DLD1 (cell line): ENCODE measurements at regions not wholly inside any gene's neighbourhood (a gene's known extent, or its start where the extent isn't known, plus 50 kb on each side); places are given as distances from the start of the nearest gene placed in this dataset.

Experiments used
- in situ Hi-C: cut with HindIII; loops from 2 replicates; pipeline ENCODE4 v1.10.0; 2017; ENCODE audit warnings: low sequenced_read_pairs

DNA sequence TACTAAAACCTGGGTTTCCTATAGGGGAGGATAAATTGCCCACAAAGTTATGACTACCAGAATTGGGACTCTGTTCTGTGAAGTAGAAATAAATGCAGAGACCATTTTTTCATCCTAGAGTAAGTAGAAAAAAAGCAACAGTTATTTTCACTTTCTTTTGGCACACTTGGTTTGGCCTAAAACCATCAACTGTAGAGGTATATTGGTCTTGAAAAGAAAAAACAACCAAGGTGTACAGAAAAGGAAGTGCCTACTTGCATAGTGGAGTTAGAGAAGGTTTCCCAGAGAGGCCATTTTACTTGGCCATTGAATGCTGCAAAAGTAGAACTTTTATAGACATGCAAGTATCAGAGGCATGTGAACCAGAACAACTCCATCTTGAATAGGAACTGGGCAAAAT, 89.4 kb upstream of the TACR1 start:
- in situ Hi-C loops: no loop called here

DNA sequence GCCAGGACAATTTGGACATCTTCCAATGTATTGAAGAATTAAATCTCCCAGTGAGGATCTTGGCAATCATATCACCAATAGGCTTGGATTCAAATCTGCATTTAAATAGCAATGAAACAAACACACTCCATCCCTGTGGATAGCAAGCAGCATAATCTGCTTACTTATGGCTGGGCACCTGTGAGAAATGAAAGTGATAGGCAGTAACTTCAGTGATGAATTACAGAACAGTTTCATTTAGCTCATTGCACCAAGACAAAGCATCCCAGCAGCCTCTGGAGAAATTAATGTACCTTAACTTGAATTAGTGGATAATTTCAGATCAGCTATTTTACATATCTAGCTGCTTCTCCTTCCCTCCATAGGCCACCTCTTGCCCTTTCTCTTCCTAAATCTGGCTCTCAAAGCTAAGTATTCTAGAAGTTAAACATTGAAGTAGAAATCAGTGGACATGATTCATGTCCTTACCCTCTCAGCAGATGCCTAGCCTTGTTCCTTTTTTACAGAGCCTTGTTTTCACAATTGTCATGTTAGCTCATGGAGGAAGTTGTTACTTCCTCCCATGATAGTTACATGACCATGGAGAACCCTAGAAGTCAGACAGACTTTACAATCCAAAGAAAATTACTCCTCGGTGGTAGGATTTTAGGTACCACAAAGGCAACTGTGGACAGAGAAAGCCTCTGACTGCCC, 88.5 kb upstream of the TACR1 start:
- in situ Hi-C loops: no loop called here

DNA sequence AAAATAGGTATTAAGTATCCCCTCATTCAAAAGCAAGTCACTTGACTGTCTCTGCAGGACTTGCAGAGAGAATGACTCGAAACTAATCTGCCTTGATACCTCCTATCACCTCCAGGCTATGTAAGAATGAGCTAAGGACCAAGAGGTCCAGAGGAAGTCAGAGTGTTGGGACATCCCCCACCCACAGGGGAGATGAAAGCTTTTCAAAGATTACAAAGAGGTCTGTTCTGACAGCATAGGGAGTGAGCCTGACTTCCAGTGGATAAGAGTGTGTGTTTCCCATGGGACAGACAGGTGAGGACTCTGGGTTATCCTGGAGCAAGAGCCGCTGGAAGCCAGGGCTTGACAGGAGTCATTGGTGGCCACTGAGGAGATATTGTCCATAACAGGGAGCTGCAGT, 85.0 kb upstream of the TACR1 start:
- in situ Hi-C loops: no loop called here

DNA sequence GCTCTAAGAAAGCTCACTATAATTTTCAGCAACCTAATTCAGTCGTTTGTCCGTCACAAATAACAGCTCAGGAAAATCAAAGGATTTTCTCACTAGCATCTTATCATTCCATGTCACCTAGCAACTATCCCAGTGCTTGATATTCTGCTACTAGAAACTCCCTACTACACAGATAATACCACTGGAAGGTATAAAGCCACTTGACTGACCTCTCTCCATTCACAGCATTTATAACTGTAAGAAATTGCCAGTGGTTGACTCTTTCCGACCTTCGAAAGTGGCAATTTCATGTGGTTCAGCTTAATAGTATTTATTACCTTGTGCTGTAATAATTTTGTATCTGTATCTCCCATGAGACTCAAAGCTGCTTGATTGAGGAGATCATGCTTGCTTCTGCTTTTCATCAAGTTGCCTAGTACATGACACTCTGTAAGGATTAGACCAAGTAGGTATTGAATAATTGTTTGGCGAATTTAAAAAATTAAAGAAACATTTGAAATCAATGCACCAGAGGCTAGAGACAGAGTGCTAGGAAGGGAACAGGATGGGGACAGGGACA, 79.6 kb upstream of the TACR1 start:
- in situ Hi-C loops: loop anchor here (5.0 kb wide), 1 partner anchor 68 kb away; no protein-coding TSS in a partner anchor

DNA sequence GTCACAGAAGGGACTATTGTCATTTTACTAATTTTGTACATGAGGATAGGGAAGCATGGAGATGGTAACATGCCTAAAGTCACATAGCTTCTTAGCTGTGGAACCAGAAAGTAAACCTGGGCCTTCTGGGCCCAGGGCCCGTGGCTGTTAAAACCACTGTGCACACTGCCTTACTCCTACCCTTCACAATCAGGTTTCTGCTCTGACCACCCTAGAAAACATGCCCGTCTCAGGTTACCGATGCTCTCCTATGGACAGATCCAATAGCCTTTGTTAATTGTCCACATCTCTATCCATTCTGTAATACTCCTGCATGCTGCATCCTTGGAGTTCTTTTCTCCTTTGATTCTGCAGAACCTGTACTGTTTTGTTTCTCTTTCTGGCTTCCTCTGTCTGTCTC, 79.0 kb upstream of the TACR1 start:
- in situ Hi-C loops: loop anchor here (5.0 kb wide), 1 partner anchor 69 kb away; no protein-coding TSS in a partner anchor

DNA sequence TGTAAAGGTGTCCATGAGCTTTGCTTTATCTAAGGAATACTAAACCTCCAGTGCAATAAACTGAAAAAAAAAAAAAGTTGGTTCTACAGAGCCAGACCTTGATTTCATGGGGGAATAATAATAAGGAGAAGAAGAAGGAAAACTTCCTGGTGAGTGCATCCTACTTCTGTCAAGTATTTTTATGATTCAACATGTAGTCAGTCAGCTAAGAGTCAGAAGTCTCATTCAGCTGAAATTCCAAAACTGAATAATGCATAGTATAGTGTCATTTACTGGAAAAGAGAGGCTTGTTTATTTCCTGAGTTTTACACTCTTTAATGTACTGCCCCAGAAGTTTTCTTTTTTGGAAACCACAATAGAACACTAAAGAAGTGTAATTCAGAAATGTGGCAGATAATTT, 77.8 kb upstream of the TACR1 start:
- in situ Hi-C loops: loop anchor here (5.0 kb wide), 1 partner anchor 70 kb away; no protein-coding TSS in a partner anchor

DNA sequence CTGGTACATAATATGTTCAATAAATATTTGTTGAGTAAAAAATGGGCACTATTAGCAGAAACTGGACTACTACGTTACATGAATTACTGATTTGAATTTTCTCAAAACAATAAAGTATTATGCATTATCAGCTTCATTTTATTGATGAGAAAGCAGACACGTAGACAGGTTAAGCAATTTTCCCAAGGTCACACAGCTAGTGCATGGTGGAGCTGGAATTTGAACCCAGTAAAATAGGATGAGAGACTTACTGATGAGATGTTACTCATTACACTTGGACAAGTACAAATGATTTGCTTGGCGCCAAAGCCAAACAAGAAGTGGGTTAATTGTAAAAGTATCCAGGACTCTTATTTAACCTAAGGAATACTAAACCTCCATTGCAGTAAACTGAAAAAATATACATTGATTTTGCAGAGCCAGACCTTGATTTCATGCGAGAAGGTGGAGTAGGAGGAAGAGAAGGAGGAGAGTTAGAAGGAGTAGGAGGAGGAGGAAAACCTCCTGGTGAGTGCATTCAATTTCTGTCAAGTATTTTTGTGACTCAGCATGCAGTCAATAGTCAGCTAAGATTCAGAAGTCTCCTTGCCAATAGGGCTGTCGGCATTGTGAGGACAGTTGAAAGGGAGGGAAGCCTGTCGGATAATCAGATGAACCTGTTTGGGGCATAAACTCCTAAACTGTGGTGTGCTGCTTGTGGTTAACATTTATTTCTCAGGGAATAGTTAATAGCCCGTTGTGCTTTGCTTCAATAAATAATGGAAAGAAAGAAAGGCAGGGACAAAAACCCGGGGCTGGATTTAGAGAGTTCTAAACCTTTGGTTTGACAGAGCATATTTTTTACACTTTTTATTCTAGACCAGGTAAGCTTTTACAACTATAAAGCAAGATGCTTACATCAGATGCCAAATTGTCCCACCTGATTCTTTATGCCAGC, 77.0 kb upstream of the TACR1 start:
- in situ Hi-C loops: loop anchor here (5.0 kb wide), 1 partner anchor 71 kb away; no protein-coding TSS in a partner anchor

DNA sequence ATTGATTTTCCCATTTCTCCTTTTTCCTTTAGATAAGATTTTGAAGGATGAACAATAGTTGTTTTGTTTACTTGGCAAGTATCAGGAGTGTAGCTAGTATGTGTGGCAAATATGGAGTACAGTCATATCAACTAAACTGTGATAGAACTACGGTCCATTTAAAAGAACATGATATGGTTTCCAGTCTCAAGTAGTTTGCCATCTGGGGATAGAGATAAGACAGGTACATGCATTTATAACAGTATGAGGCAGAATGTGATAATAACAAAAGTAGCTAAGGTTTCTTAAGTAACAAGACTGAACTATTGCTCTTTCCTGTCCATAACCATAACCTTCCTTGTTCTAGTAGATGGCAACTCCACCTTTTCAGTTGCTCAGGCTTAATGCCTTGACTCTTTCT, 75.6 kb upstream of the TACR1 start:
- in situ Hi-C loops: loop anchor here (5.0 kb wide), 1 partner anchor 72 kb away; no protein-coding TSS in a partner anchor

DNA sequence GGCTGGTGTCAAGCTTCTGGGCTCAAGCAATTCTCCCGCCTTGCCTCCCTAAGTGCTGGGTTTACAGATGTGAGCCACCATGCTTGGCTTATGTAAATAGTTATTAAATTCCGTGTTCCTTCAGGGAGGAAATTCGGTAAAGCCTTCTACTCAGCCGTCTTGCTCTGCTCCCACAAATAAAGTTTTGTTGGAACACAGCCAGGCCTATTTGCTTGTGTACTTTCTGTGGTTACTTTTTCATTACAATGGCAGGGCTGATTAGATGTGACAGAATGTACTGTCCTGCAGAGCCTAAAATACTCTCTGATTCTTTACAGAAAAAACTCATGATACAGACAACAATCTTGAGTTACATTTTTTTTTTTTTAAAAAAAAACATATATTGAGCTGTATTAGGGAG, 68.8 kb upstream of the TACR1 start:
- in situ Hi-C loops: no loop called here

DNA sequence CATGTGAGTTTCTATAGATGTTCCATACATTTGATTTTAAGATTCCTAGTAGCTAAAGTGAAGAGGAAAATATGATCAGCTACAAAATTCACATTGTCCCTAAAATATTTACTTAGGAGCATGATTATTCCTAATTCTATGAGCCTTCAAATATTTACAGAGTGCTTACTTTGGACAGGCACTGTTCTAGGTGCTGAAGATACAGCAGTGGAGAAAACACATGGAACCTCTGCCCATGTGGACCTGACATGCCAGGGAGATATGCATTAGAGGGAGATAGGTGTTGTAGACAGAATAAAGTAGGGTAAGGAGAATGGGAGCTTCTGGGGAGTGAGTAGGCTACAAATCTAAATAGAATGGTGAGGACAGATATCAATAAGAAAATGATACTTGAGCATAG, 62.6 kb upstream of the TACR1 start:
- in situ Hi-C loops: no loop called here

DNA sequence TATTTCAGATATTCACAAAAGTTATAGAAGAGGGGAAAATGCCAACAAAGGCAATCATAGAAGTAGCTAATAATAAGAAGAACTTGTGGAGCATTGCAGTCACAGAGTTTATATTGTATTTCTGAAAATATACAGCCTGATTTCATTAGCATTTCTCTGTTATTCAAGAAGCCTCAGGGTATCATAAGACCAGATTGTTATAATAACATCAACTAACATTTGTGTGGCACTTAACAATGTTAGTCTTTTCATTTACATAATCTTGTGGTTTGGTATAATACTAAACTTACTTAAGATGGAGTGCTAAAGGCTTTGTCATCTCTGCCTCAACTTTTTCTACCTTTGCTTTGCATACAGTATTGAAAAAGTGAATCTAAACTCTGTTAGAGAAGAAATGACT, 61.6 kb upstream of the TACR1 start:
- in situ Hi-C loops: no loop called here

DNA sequence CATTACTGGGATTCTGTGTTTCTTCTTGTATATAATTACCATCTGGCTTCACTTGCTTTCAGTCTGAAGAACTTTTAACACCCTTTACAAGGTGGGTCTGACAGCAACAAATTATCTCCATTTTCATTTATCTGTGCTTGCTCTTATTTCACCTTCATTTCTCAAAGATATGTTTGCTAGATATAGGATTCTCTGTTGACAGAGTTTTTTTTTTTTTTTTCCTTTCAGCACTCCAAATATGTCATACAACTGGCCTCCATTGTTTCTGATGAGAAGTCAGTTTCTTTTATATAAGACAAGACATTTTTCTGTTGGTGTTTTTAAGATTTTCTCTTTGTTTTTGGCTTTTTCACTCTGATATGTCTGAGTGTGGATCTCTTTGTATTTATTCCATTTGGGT, 59.3 kb upstream of the TACR1 start:
- in situ Hi-C loops: no loop called here

DNA sequence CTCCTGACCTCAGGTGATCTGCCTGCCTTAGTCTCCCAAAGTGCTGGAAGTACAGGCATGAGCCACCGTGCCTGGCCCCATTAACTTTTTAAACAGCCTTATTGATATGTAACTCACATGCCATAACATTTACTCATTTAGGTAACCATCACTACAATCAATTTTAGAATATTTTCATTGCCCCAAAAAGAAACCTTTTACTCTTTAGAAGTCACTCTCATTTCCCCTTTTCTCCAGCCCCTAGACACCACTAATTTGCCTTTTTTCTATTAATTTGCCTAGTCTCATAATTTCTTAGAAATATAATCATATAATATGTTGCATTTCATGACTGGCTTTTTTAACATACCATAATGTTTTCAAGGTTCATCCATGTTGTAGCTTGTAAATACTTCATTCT, 57.2 kb upstream of the TACR1 start:
- in situ Hi-C loops: no loop called here

DNA sequence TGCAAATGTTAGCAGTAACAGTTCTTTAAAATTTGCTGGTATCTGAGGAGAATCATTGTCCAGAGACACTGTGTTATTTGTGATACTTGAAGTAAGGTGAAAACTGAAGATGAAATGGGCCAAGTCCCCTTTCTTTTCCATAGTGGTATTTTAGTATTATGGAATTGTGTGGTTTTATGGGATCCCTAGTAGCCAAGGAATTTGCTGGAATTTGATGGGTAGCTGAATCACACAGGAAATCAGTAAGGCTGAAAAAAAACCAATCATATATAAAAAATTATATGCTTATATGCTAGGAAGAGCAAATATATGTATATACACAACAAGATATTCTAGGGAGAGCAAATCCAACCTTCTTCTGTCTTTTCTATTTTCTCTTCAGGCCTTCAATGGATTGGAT, 54.2 kb upstream of the TACR1 start:
- in situ Hi-C loops: no loop called here

DNA sequence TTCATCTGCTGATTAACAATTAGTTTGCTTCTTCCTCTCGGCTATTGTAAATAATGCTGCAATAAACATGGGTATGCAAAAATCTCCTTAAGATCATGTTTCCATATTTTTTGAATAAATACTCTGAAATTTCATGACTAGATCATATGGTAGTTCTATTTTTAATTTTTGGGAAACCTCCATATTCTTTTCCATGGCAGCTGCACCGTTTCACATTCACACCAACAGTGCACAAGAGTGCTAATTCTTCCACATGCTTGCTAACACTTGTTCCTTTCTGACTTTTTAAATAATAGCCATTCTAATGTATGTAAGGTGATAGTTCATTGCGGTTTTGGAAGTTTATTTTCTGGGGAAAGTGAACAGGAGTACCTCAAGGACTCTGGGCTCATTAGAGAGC, 52.6 kb upstream of the TACR1 start:
- in situ Hi-C loops: no loop called here
